Amygdala (tissue), 56 donors: ENCODE measurements at regions not wholly inside any gene's neighbourhood (a gene's known extent, or its start where the extent isn't known, plus 50 kb on each side); places are given as distances from the start of the nearest gene placed in this dataset.

Source experiments
- DNase-seq, 56 donors: peaks; one replicate each; lab custom pipeline; 2025; lab: John Stamatoyannopoulos, UW

DNA sequence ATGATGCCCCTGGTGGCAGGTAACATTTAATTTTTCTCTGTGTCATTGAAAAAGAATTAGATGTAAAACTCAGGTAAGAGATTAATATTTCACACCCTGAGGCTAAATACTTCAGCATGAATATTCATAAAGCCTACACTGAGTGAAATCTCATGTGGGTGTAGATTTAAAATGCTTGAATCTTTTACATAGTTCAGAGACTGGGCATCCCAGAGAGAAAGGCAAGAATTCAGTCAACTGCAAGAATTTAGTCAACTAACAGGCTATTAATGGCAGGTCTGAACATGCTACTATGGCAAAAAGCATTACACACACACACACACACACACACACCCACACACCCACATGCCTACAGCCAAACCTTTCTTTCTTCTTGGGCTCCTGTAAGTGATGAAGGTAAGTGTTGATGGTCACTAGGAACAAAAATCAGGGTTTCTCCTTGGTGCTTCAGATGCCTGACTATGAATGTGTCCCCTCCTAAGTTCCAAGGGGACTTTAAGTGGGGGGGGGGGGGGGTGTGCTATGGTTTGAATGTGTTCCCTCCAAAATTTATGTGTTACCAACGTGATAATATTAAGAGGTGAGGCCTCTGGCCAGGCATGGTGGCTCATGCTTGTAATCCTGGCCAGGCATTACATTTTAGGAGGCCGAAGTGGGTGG, 63.7 kb upstream of the PSMD7 start:
- no peak for DNase-seq

- DNase-seq, result no peak
These were observed 66.5 kb upstream of the PSMD7 start for GRCh38 chr16:74230126-74230525.

DNA sequence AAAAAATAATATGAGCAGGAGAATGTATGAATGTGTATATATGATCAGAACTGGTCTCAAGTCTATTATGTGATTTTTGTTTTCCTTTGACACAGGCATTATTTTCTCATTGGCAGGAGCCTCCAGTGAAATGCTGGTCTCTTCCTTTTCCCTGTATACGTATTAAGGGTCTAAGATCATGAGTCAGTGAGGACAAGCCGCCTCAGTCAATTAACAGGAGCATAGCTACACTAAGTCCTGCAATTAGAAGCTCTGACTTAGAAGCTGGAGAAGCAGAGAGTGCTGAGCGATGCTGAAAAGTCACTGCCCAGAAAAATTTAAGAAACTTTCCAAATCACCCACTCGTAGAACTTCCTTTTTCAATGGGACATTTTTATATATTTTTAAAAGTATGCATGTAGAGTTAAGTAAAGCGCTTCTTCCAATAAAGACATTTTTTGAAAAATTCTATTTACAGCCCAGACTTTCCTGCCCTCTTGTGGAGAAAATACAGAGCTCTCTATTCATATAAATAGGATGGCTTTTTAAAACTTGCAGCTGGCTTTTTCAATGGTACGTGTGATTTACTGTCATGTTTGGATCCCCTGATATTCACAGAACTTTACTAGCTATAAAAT, 70.2 kb upstream of the PSMD7 start:
- DNase-seq, result no peak

DNA sequence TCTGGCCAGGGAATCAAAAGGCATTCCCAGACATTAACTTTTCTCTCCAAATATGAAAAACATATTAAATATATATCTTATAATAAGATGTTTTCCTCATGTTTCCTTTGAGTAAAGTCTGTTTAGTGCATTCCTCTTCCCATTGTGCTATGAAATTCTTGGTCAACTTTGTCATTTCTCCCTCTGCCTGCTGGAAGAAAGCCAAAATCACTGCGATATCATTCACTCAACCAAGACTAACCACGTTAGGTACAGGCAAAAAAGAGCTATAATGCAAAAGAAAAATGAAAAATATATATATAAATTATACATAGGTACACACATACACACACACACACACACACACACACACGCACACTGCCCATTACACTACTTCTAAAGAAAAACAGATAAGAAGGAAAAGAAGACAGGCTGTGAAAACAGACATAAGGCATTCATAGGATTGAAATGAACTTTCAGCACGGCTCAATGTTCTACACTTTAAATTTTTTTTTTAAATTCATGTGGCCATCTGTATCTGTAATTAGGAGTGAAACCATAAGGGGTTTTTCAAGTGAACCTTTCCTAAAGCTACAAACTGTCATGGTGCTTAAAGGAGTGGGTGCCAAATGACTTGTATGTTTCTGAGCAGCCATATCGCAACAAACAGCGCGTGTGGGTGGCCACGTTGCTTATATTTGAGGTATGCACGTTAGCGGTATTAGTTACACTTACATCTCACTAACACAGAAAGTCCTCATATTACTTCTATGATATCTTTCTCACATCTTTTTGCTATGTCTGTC, 71.6 kb upstream of the PSMD7 start:
- no peak for DNase-seq

DNA sequence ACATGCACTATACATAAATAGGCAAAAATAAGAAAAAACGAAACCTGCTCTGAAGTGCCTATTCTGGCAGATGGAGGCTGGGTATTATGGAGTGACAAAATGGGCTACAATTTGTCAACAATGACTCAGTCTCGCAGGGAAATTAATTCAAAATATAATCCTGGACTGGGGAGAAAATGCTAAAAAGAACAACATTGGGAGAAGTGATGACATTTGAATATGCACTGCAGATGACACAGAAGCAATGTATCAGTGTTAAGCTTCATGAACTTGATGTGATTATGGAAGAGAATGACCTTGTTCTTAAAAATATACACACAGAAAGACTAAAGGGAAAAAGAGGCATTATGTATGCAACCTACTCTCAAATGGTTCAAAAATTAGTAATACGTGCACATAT, 74.8 kb upstream of the PSMD7 start:
- no peak for DNase-seq

GRCh38 chr16:74219706-74220105, 76.9 kb upstream of the PSMD7 start:
- no peak for DNase-seq

GRCh38 chr16:74218871-74219270, 77.7 kb upstream of the PSMD7 start:
- DNase-seq, result no peak

GRCh38 chr16:74216319-74216718, 80.3 kb upstream of the PSMD7 start:
- DNase-seq, result no peak

DNA sequence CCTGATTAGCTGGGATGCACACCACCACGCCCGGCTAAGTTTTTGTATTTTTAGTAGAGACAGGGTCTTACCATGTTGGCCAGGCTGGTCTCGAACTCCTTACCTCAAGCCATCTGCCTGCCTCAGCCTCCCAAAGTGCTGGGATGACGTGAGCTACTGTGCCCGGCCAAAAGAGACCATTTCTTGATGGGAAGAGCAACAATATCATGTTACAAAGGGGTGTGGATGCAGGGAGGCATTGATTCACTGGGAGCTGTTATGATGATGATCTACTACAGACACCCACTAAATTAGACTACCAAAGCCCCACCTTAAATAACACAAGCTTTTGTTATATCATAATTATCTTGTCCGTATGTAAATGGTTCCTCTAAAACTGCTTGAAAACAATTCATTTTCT, 81.4 kb upstream of the PSMD7 start:
- DNase-seq, result no peak

DNA sequence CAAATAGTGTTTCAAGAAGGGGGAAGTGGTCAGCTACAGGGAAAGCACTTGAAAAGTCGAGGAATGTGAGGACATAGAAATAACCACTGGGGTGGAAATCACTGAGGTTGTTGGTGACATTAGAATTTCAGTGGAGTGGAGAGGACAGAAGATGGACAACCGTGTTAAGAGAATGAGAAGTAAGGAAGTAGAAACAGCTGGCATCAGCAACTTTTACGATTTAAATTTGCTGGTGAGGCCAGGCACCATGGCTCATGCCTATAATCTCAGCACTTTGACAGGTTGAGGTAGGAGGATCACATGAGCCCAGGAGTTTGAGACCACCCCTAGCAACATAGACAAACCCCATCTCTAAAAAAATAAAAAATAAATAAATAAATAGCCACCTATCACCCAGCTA, 83.2 kb upstream of the PSMD7 start:
- no peak for DNase-seq

DNA sequence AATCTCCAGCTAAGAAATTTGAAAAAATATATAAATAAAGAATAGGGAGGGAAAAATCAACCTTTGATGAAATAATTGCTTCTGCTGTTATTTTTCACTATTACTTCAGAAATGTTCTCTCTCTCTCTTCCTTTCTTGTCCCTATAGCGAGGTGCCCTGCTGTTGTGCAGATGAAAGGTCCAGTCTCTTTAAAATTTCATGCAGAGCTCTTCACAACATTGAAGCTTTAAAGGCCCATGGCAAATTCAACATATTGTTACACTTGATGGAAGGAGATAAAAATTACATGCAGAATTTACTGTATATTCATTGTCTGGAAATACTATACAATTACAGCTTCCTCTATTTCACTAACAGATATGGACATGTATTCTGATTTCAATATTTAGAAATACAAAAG, 86.4 kb upstream of the PSMD7 start:
- no peak for DNase-seq

DNA sequence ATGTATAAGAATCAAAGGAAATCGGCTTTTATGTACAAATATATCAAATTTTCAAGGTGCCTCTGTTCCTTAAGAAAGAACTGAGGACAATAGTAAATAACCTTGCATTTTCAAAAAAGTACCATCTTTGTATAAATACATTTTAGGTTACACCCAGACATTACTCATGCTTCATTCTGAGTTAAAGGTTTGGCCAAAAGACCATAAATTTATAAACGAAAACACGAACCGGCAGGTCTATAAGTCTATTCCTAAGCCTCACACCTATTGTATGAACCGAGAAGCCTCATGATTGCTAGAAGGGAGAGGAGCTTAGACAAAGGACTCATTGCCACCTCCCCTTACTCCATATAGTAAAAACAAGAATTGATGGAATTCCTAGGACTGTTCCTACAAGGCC, 94.6 kb upstream of the PSMD7 start:
- no peak for DNase-seq

- no peak for DNase-seq
These were observed 95.0 kb upstream of the PSMD7 start for GRCh38 chr16:74201576-74201975.

DNA sequence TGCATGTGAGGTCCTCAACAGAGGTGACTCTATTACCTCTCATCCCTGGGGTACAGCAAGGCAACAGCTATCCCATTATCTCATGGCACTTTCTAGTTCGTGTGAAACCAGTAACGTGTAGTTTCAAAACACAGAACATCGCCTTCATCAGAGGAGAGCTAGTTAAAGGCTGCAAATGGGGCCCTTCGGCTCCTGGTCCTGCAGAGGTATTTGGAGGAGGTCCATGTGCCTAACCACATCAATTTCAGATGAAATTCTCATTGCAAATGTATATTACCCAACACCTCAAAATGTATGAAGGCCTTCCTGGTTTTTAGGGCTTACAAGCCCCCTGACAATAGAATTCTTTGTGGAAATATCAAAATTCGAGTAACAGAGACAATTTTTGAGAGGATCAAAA, 95.7 kb upstream of the PSMD7 start:
- DNase-seq, result no peak

- no peak for DNase-seq
These were observed 96.8 kb upstream of the PSMD7 start for GRCh38 chr16:74199842-74200124.

DNA sequence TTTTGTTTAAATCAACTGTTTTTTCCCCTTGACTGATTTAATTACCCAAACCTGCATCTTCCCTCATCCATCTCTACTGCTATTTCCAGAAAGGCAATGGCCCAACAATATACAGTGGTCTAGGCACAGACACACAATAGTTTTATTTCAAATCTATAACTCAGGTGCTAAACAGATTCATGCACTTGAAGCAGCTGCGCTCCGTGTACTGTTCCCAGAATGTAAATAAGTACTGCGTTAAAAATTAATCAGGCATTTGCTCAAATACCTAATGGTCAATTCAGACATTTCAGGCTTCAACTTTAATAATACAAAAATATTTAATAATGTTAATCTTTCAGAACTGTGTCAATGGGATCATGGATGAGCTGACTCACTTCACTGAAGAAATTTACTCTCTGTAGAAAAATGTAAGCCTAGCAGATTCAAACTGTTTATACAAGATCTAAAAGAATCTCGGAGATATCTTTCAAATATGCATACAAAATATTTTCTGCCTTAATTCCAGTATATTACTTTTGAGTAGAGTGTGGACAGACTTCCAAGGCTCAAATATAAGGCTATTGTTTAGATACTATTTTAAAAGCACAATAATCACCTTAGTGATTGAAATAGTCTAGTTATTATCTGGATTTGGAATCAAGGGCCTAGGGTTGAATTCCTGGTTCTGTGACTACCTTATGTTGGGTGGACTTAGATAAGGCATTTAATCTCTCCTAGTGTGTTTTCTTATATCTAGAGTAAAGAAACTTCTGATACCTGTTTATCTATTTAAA, 97.4 kb upstream of the PSMD7 start:
- no peak for DNase-seq

GRCh38 chr16:74192281-74192797, 104.3 kb upstream of the PSMD7 start:
- no peak for DNase-seq

- DNase-seq, result no peak
These were observed 106.3 kb upstream of the PSMD7 start for GRCh38 chr16:74190292-74190691.

- DNase-seq, result no peak
These were observed 107.8 kb upstream of the PSMD7 start for GRCh38 chr16:74188856-74189255.

DNA sequence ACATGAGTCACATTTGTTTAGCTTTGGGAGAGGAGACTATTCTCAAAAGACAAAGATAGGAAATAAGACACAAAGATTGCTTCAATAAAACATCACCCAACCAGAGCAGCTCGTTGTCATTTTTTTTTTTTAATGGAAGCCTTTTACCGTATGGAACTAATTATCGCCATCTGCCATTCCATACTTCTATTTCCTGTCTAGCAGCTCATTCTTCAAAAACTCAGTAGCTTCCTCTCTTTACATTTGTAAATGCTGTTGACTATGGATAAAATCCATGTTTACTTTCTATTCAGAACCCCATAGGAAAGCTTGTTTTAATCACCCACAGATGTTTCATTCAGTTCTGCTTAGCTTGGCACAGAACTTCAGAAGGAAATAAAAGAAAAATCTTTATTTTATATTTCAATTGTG, 110.0 kb upstream of the PSMD7 start:
- DNase-seq, result no peak

- no peak for DNase-seq
These were observed 111.8 kb upstream of the PSMD7 start for GRCh38 chr16:74184839-74185238.
